ENCODE measurements at regions not wholly inside any gene's neighbourhood (a gene's known extent, or its start where the extent isn't known, plus 50 kb on each side); places are given as distances from the start of the nearest gene placed in this dataset.

DNA sequence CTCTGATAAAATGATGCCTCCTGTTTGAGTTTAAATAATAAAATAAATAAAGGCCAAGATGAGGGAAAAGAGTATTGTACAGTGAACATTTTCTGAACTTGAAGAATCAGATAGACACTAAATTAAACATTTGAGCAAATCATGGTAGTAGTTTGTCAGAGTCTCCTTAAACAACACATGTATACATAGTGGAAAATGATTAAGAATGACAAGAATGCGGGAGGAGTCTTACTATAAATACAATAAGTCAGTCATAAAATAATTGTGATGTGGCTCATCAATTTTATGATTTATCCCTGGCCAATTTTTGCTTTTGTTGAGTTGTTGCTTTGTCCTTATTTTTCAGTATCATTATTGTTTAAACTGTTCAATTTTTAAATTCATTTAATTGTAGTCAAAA lies 158.0 kb upstream of the TMC3 start:
- WGBS, 2 donors (ENCODE audit: low coverage in 1 of 2): 84 to 100% methylated on average over 1 of the region's 1 CpG
- Histone ChIP-seq H3K27me3 (no peaks in the 10 kb centered on the region), H3K9me3 (no peaks in the 10 kb centered on the region), H3K4me3 (no peak overlapping the region), H3K36me3 (no peaks in the 10 kb centered on the region), H3K4me1 (peaks cover 2 to 18% (median 4%) of the 10 kb centered on the region in 3 donors), H3K27ac (no peak overlapping the region)
- ATAC-seq: no peak
- no peak for TF ChIP-seq EP300 (IDR thresholded peaks at IDR 0.05)
- TF ChIP-seq, protein P1, sequence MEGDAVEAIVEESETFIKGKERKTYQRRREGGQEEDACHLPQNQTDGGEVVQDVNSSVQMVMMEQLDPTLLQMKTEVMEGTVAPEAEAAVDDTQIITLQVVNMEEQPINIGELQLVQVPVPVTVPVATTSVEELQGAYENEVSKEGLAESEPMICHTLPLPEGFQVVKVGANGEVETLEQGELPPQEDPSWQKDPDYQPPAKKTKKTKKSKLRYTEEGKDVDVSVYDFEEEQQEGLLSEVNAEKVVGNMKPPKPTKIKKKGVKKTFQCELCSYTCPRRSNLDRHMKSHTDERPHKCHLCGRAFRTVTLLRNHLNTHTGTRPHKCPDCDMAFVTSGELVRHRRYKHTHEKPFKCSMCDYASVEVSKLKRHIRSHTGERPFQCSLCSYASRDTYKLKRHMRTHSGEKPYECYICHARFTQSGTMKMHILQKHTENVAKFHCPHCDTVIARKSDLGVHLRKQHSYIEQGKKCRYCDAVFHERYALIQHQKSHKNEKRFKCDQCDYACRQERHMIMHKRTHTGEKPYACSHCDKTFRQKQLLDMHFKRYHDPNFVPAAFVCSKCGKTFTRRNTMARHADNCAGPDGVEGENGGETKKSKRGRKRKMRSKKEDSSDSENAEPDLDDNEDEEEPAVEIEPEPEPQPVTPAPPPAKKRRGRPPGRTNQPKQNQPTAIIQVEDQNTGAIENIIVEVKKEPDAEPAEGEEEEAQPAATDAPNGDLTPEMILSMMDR (IDR thresholded peaks at IDR 0.05): no peak
- no peak for TF ChIP-seq POLR2AphosphoS5 (IDR thresholded peaks at IDR 0.05)
- no peak for TF ChIP-seq POLR2A (IDR thresholded peaks at IDR 0.05)

- ATAC-seq: no peak
- Histone ChIP-seq H3K4me3 (no peak overlapping the region), H3K4me1 (peaks cover 2 to 18% (median 4%) of the 10 kb centered on the region in 3 donors), H3K36me3 (no peaks in the 10 kb centered on the region), H3K9me3 (no peaks in the 10 kb centered on the region), H3K27ac (no peak overlapping the region), H3K27me3 (no peaks in the 10 kb centered on the region)
- no peak for TF ChIP-seq POLR2AphosphoS5 (IDR thresholded peaks at IDR 0.05)
- TF ChIP-seq EP300 (IDR thresholded peaks at IDR 0.05): no peak
- TF ChIP-seq POLR2A (IDR thresholded peaks at IDR 0.05): no peak
- WGBS, 2 donors (ENCODE audit: low coverage in 1 of 2): 5 to 11% methylated on average over 4 to 10 of the region's 10 CpGs
These were observed 157.1 kb upstream of the TMC3 start for GRCh38 chr15:81531109-81531592.

GRCh38 chr15:81530271-81530691 lies 156.3 kb upstream of the TMC3 start:
- 39 to 52% methylated on average over 3 of the region's 3 CpGs for WGBS, 2 donors (ENCODE audit: low coverage in 1 of 2)
- TF ChIP-seq, protein P1 (IDR thresholded peaks at IDR 0.05): no peak
- no peak for TF ChIP-seq EP300 (IDR thresholded peaks at IDR 0.05)
- no peak for TF ChIP-seq POLR2AphosphoS5 (IDR thresholded peaks at IDR 0.05)
- TF ChIP-seq POLR2A (IDR thresholded peaks at IDR 0.05): no peak
- Histone ChIP-seq H3K4me1 (peaks cover 2 to 18% (median 4%) of the 10 kb centered on the region in 3 donors), H3K27ac (no peak overlapping the region), H3K36me3 (no peaks in the 10 kb centered on the region), H3K27me3 (no peaks in the 10 kb centered on the region), H3K4me3 (no peak overlapping the region), H3K9me3 (no peaks in the 10 kb centered on the region)
- ATAC-seq: no peak

DNA sequence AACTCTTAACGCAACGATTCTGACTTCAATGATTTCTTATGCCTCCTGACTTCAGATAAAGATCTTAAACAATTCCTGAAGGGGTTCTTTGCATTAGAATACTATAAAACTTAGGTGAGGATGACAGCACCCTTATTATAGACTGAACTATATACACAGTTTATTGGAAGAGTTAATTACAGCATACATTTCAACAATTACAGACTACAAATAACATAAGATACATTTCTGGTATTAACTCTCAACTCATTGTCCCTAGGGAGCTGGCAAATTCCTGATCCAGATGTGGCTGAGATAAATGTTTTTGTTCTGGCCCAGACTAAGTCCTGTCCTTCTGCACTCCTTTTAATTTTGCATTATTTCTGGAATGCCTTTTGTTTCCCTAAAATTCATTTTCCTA lies 155.5 kb upstream of the TMC3 start:
- no peak for ATAC-seq
- 76 to 93% methylated on average over 2 of the region's 2 CpGs for WGBS, 2 donors (ENCODE audit: low coverage in 1 of 2)
- Histone ChIP-seq H3K4me3 (no peak overlapping the region), H3K4me1 (peaks cover 2 to 18% (median 4%) of the 10 kb centered on the region in 3 donors), H3K9me3 (no peaks in the 10 kb centered on the region), H3K27me3 (no peaks in the 10 kb centered on the region), H3K27ac (no peak overlapping the region), H3K36me3 (no peaks in the 10 kb centered on the region)
- TF ChIP-seq, protein P1 (IDR thresholded peaks at IDR 0.05): no peak
- TF ChIP-seq POLR2AphosphoS5 (IDR thresholded peaks at IDR 0.05) (no peak), EP300 (IDR thresholded peaks at IDR 0.05) (no peak), POLR2A (IDR thresholded peaks at IDR 0.05) (no peak)

DNA sequence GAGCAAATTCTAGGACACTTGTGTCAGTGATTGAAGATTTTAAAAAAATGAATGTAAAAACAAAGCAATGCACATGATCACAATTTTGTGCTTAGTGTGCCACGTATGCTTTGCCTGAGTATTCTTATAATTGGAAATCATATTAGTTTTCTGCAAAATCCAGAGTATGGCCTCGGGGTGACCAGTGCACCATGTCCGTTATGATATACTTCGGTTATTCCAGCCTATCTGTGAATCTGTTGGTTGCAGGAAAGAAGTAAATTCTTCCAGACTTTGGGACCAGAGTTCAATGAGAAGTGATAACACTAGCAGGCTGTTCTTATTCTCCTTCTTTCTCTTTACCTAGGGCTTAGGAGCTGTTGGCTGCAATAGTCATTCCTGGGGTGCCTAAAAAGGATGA lies 152.0 kb upstream of the TMC3 start:
- no peak overlapping the region for H3K27ac ChIP-seq
- H3K27me3 ChIP-seq: no peaks in the 10 kb centered on the region
- H3K36me3 ChIP-seq: no peaks in the 10 kb centered on the region
- 72 to 87% methylated on average over 4 of the region's 4 CpGs for WGBS, 2 donors (ENCODE audit: low coverage in 1 of 2)
- H3K4me1 ChIP-seq: peaks cover 2 to 11% (median 4%) of the 10 kb centered on the region in 3 donors
- H3K9me3 ChIP-seq: no peaks in the 10 kb centered on the region
- H3K4me3 ChIP-seq: no peak overlapping the region
- no peak for ATAC-seq
- no peak for TF ChIP-seq POLR2A (IDR thresholded peaks at IDR 0.05)
- TF ChIP-seq, protein P1 (IDR thresholded peaks at IDR 0.05): no peak
- TF ChIP-seq EP300 (IDR thresholded peaks at IDR 0.05): no peak
- no peak for TF ChIP-seq POLR2AphosphoS5 (IDR thresholded peaks at IDR 0.05)

Measured in gastroesophageal sphincter (tissue), 4 donors.